ENCODE measurements at regions not wholly inside any gene's neighbourhood (a gene's known extent, or its start where the extent isn't known, plus 50 kb on each side); places are given as distances from the start of the nearest gene placed in this dataset.
"Not testable (repeated sequence)": the region's sequence is repeated elsewhere in the genome, so short reads cannot be mapped to it uniquely, and the experiment has no call there.

DNA sequence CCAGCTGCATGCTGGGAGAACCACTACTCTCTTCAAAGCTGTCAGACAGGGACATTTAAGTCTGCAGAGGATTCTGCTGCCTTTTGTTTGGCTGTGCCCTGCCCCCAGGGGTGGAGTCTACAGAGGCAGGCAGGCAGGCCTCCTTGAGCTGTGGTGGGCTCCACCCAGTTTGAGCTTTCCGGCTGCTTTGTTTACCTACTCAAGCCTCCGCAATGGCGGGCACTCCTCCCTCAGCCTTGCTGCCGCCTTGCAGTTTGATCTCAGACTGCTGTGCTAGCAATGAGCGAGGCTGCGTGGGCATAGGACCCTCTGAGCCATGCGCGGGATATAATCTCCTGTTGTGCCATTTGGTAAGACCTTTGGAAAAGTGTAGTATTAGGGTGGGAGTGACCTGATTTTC lies 581.1 kb upstream of the LCORL start:
- DNase-seq: not testable (repeated sequence)

DNA sequence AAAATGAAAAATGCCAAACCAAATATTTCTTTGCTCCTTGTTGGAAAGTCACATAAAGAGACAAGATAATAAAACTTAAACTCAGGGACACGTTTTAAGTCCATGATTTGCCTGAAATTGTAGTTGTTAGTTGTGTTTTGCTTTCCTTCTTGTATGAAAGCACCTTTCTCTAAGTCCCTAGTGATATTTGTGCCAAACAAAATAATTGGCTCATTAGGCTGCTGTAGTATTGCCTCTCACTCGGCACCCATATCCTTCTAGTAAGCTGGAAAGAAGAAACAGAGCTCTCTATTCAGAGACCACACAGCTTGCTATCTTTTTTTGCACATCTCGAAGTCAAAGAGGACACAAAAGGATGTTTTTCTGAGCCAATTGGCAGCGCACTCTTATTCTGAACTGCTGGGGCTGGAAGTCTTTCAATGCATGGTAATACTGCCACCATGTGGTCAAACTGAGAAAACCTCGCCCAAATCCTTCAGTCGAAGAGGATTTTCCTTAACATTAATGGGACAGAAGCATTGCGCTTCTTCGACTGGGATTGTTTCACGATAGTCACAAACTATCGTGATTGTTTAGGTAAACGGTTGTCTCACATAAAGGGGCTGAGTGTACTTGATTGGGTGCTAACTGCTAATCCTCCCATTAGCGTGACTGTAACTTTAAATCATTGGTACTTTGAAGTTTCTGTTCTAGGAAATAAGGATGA lies 571.9 kb upstream of the LCORL start:
- DNase-seq: peak; percentile 67

DNA sequence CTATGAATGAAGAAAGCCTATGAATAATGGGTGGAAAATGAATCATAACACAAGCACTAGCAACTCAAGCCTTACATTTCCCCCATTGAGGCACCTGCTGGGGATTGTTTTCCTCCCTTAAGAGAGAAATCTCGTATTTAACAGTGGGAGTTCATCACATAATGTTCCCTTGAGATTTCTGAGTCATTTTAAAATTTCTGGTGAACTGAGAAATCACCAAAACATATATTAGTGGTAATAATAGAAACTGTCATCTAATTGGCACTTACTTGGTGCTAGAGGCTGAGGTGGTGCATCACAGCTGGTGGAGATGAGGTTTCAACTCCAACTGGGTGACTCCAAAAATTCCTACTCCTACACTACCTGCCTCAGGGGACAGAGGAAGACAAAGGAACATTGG lies 561.3 kb upstream of the LCORL start:
- DNase-seq: no peak

DNA sequence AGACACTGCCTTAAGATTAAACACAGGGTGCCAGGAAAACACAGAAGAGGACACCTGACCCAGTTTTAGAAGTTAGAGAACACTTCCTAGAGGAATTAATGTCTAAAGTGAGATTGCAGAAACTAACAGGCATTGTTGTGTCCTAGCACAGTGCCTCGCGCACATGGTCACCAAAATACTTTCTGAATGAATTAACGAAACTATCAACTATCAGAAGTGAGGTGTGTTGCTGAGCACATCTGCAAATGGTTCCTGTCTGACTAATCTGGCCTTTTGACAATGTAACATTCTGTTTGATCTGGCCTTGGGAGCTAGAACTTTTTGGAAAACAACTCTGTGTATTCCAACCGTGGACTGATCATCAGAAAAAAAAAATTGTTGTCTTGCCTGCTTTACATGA lies 556.8 kb upstream of the LCORL start:
- no peak for DNase-seq

DNA sequence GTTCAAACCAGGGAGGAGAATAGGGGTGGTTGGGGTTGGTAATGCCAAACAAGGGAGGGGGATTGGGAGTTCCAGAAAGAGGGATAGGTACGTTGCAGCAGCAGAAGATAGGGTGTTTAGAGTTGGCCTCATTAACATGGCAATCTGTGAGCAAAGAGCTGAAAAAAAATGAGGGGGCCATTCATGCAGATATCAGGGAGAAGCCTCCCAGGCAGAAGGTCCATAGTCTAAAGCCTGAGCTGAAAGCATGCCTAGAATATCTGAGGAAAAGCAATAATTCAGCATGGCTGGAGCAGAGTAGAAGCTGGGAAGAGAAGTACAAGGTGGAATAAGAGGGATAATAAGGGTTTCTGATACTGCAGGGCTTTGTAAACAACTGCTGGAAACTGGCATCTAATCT lies 550.9 kb upstream of the LCORL start:
- no peak for DNase-seq

DNA sequence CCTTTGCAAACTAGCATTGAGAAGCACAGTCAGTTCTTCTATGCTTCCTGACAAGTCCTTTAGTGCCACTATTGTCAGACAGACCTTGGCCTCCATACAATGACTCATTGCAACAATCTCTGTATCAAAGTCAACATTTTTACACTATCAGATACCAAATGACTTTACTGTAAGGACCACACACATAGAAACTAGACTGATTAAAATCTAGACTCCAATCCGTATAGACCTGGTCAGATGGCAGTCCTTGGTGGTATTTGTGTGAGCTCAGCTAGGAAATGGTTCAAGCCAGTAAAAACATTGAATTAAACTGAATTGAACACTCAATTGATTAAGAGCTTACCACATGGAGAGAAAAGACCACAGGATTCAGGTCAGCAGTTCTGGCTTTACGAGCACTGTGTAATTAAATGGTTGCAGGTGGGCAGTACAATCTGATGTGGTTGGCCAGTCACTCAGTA lies 549.8 kb upstream of the LCORL start:
- DNase-seq: no peak

DNA sequence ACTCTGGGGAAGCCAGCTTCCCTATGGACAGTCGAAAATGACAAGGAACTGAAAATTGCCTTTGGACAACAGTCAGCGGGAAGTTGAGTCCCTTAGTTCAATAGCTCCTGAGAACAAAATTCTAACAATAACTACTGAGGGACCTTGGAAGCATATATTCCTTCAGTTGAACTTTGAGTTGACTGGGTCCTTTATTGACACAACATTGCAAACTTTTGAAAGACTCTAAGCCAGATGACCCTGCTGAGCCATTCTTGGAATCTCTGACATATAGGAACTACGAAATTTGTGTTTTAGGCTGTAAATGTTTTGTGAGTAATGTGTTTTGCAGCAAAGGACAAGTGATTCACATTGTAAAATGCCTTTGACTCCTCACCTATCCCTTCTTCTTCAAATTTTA lies 548.8 kb upstream of the LCORL start:
- DNase-seq: no peak

DNA sequence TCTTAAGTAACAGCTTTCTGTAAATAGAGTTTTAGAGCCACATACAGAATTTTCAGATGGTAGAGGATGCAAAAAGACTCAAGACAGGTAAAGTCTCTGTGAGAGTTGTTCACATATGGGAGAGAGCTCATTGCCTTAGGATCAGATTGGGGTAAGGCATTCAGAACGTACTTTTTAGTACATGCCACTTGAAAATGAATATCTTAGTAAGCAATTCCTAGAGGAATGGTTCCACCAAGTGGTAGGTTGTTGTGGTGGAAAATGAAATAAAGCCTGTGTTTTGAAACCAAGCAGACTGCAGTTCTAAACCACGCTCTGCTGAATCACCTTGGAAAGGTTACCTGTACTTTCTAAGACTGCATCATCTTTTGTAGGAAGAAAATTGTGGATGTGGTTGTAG lies 547.0 kb upstream of the LCORL start:
- no peak for DNase-seq

DNA sequence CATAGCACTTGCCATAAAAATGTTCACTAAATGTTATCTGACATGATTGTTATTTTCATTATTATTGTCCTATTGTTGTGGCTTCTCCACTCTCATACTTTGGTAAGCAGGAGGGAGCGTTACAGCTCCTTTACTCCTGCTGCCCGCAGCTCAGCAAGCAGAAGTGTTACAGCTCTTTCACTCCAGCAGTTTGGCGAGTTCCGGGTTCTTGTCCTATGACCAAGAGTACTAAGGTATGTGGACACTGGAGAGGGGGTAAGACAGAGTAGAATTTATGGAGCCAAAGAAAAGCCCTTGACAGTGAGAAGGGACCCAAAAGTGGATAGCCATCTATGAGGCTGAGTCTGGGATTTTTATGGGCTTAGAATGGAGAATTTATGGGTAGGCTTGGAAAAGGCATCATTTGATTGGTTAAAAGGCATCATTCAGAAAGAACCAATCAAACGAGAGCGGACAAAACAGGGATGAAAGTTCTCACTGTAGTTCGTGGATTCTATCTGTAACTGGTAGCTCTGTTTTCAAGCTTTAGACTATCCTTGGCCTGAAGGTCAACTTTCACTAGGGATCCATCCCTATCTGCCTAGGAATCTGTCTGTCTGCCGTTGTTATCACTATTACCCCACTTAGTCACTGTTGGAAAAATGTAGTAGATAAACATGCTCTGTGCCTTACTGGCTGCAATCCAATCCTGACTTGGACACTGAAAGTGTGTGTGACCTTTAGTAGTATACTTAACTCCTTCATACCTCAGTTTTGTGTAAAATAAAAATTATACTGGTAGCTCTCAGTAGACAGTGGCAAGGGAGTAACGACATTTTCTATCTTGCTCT lies 545.6 kb upstream of the LCORL start:
- no peak for DNase-seq

DNA sequence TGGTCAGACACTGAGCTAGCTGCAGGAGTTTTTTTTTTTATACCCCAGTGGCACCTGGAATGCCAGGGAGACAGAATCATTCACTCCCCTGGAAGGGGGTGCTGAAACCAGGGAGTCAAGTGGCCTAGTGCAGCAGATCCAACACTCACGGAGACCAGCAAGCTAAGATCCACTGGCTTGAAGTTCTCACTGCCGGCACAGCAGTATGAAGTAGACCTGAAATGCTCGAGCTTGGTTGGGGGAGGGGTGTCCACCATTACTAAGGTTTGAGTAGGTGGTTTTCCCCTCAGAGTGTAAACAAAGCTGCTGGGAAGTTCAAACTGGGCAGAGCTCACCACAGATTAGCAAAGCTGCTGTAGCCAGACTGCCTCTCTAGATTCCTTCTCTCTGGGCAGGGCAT lies 537.9 kb upstream of the LCORL start:
- no peak for DNase-seq

DNA sequence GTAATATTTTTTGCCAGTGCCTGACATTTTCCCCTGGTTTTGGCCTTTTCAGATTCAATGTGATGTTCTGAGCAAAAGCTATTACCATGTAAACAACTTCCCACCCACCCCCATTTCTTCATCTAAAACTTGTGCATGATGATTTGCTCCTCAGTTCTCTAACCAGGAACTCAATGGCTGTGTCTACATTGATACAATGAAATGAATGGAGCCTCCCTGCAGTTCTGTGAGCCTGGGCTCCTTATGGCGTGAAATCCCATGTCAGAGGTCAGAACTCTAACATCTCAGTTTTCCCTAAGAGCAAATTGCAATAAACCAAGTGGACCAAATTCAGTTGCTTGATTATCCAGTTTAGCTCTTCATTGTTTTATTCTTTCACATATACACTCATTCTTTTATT lies 534.8 kb upstream of the LCORL start:
- DNase-seq: no peak

DNA sequence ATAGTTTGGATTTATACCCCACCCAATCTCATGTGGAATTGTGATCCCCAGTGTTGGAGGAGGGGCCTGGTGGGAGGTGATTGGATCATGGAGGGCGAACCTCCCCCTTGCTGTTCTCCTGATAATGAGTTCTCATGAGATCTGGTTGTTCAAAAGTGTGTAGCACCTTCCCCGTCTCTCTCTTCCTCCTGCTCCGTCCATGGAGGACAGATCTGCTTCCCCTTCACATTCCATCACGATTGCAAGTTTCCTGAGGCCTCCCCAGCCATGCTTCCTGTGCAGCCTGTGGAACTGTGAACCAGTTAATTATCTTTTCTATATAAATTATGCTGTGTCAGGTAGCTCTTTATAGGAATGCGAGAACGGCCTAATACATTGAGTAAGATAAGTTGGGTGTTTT lies 518.8 kb upstream of the LCORL start:
- no peak for DNase-seq

DNA sequence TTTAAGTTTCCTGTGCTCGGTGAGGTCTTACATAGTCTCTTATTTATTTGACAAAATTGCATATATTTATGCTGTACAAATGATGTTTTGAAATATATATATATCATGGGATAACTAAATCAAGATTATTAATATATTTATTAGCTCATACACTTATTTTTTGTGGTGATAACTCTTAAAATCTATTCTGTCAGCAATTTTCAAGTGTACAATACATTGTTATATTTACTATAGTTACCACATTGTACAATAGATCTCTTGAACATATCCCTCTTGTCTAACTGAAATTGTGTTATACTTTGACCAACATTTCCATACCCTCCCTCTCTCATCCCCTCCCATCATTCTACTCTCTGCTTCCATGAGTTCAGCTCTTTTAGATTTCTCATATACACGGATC lies 516.6 kb upstream of the LCORL start:
- no peak for DNase-seq

DNA sequence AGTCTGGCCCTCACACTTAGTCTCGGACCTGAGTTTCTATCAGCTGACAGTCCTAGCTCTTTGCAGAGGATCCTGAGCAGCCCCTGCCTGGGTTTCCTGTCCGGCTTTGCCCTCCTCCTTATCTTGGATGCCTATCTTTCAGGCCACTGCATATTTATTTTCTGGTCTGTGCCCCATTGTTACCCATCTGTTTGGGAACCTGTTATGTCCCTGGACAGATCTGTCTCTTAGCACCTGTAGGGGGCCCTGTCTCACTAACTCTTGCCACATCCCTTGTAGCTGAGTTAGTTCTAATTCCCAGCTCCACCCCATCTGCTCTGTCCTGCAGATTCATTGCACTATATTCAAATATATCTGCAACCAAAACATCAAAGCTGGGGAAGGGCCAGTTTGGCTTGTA lies 514.9 kb upstream of the LCORL start:
- no peak for DNase-seq

DNA sequence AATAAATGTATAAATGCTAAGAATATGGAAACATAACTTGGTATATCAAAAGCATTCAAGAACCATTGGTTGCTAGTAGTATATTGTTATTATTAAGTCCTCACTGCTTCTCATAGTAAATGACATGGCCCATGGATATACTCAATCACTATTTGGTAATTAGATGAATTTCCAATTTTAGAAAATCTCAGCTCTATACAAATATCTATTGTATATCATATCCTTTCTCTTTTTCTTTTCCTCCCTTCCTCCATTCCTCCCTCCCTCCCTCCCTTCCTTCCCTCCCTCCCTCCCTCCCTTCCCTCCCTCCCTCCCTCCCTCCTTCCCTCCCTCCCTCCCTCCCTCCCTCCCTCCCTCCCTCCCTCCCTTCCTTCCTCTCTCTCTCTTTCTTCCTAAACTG lies 514.4 kb upstream of the LCORL start:
- DNase-seq: no peak

DNA sequence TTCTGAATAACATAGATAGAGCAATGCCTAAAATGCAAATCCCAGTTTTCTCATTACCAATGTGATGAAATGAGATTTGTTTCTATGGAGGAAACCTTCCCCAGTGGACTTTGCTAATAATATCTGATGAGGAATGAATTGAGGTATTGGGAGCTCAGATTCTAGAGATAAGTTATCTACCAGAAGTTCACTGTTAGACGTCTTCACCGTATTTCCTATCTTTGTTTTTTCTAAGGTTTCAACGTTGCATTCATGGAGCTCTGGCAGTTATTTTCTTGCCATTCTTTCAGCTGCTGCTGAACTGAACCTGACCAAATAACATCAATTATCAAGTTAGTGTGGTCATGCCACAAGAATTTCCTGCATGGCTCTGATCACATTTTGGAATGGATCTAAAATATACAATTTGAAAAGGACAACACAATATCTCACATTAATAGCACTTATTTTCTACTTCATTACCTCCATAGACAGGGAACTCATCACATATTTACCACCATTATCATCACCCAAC lies 511.8 kb upstream of the LCORL start:
- no peak for DNase-seq

DNA sequence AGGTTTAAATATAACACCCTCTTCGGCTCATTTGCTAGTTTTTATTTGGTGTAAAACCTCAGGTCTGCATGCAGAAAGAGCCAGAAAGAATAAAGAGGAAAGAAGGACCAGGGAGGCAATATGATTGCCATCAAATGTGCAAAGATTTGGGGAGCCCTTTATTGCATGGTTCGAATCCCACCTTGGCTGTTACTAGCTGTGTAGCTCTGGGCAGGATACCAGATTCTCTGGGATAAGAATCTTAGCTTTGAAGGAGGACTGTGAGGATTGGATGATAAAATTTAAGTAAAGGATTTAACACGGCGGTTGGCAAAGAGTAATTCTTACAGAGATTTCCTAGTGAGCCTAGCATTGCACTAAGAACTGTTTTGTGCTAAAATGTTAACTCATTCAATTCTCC lies 510.2 kb upstream of the LCORL start:
- DNase-seq: no peak

DNA sequence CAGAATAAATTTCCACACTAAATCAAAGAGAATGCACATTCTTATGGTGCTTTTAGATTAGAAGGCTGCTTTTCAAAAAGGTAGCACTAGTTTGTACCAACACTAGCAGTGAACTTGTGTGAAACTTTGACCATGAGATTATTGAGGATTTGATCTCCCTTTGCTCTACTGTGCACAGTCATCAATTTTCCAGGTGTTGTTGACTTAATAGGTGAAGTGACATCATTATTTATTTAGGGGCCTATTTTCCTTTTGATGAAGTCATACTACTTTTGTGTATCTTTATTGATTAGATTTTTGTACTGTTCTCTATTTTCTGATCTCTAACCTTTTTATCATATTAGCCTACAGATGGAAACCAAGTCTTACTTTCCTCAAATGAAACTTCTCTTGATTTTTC lies 507.9 kb upstream of the LCORL start:
- DNase-seq: no peak

DNA sequence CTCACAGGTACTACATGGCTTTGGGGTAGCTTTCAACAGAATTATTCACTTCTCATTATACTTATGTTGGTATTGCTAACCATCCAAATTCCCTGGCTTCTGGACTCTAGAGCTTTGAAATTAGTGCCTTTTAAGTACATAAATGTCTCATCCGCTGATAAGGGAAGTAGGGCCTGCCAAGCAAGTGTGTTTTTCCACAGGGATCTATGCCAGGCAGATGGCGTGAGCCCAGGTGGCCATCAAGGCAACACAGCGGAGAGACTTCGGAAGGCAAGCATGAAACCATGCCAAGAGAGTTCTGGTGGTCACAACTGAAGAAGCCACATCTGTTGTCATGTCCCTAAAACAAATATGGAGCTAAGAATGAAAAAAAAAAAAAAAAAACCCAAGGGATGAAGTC lies 503.1 kb upstream of the LCORL start:
- no peak for DNase-seq

DNA sequence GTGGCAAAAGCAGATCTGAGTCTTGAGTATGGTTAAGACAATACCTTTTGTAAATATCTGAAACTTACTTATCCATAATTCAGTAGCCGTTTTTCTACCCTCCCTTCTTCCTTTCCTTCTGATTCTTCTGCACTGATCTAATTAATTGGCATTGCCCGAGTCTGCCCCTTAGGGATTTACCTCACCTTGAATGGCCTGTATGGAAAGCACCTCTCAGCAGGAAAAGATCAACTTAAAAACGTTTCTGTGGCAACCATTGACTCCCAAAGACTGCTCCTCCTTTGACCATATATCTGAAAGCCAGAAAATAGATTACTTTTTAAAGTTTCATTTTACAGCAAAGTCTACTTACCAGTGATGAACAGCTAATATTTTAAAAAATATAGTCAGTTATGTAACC lies 496.5 kb upstream of the LCORL start:
- no peak for DNase-seq

DNA sequence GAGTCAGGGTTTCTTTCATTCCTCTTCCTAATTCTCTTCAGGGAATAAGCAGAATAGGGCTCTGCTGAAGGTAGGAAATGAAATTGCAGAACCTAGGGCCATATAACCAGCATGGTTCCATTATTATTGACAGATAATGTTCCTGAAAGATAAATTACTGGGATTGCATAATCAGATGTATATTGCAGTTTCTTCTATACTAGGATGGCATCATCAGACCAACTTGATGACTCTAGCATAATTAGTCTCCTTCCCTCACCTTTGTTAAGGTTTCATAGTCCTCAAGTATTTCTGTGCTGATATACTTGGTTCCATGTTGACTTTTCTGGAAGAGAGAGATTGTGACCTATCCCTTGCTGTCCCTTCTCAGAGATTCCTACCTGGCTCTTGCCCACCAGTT lies 492.3 kb upstream of the LCORL start:
- no peak for DNase-seq

DNA sequence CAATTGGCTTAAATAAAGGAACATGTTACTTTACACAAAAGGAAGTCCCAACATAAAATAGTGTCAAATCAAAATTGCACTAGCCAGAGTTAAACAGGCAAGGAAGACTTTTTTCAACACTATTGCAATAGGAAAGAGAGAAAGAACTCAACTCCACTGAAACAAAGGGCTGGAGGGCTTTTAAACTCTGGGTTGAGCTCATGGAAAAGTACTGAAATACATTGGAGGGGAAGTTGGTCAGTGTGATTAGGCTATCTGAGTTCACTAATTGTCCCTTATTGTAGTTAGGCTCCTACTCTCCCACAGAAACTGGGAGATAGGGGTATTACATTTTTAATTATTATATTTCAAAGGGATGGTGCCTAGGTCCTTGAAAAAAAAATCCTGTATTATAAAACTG lies 491.2 kb upstream of the LCORL start:
- DNase-seq: no peak

DNA sequence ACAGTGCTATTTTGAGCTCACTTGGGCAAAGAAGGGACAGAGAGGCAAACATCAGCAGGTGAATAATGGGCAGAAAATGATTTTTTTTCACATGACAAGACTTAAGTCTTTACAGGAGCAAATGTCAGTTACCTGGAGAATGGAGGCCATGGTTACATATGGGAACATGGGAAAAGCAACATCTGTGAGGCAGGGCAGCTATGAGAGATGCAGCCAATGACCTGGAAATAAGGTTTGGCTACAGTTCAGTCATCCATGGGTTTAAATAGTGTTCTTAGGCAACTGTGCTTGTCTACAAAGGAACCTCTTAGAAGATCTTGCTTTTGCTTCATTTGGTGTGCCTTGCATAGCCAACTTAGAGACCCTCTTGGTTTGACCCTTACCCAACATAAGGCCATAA lies 490.2 kb upstream of the LCORL start:
- no peak for DNase-seq

DNA sequence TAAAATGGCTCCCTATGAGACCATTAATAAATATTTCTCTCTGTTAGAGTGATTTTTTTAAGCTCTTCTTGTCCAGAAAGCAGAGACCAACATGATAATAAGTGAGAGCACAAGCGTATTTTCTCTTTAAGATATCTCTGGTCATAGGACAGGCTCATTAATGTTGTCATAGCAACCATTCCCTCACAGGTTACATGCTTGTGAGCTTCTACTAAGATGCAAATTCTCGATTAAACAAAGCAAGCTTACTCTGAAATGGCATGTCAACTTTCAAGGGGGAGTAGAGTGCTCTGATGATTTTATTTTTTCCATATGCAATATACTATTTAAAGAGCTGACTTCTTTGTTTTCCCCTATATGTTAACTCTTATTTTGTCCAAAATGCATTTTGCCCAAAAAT lies 487.2 kb upstream of the LCORL start:
- DNase-seq: no peak

DNA sequence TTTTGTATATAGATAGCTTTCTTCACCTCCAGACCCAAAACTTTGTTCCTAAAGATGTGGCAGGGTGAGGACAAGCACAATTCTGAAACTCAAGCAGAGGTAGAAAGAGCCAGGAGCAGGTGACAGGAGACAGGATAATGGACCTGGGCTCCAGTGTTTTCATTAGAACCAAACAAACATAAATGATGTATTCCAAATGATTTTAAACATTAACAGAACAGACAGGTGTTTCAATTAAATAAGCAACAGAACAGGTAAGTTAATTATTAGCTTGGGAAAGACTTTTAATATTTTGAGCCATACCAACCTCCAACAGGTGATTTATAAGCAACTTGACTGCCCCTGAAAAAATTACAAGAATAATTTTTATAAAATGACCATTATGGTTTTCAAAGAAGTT lies 459.4 kb upstream of the LCORL start:
- no peak for DNase-seq
